GM18873 (cell line): ENCODE measurements at regions not wholly inside any gene's neighbourhood (a gene's known extent, or its start where the extent isn't known, plus 50 kb on each side); places are given as distances from the start of the nearest gene placed in this dataset.

ENCODE experiments used
- ATAC-seq: cut with Tn5 transposase; IDR thresholded peaks from one replicate; pipeline ENCODE4 v1.9.1; 2021; ENCODE audit warnings: mild to moderate bottlenecking, moderate library complexity, moderate number of reproducible peaks; ENCODE audit not compliant: unreplicated experiment, low FRiP score

GRCh38 chr3:107428051-107428858 lies 51.0 kb downstream of the CCDC54 start:
- no peak for ATAC-seq

DNA sequence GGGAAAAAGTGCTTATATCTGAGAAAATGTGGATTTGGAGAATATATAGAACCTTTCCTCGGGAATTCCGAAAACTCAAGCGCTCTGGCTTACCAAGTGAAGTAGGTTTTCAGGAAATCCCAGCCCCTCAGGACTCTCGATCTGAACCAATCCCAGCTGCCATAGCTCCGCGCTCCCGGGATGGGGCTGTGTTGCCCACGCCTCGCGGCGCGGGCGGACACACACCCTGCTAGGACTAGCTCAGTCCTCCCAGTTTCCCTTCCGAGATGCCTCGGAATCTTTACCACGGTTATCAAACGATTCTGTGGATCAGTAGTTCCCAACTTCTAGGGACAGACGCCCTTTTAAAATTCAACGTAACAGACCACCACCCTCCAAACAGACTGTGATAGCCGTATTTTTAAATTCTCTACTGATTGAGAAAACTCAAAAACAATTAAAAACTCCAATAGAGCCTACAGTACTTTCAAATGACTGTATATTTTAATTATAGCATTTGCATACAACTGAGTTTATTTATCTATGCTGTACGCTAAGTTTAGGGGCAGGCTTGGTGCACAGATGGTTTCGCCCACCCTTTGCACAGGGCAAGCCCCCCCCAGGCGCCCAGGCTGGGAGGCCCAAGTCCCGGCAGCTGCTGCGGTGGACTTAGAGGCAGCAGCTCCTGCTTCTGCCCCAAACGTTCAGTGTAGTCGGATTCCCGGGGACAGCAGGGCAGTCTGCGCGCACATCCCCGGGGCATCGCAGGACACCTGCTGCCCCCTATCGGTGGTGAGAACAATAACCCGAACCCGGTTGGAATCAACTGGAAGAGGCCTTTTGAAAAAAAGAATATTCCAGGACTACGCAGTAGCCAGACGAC lies 52.3 kb downstream of the CCDC54 start:
- ATAC-seq = peak; percentile 54

- peak; percentile 4 for ATAC-seq
Observed at GRCh38 chr3:107430214-107430995, 53.2 kb downstream of the CCDC54 start.

DNA sequence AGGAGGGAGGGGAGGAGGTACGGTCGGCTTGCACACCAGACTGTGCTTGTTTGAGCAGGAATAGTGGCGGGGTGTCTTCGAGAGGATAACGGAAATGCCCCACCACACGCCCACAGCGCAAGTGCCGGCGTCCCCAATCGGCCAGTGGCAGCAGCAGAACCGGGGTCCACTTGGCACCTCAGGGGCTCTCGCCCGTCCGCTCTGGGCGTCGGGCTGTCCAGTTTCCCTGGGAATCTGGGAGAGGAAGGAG lies 53.7 kb downstream of the CCDC54 start:
- ATAC-seq = peak; percentile 21

DNA sequence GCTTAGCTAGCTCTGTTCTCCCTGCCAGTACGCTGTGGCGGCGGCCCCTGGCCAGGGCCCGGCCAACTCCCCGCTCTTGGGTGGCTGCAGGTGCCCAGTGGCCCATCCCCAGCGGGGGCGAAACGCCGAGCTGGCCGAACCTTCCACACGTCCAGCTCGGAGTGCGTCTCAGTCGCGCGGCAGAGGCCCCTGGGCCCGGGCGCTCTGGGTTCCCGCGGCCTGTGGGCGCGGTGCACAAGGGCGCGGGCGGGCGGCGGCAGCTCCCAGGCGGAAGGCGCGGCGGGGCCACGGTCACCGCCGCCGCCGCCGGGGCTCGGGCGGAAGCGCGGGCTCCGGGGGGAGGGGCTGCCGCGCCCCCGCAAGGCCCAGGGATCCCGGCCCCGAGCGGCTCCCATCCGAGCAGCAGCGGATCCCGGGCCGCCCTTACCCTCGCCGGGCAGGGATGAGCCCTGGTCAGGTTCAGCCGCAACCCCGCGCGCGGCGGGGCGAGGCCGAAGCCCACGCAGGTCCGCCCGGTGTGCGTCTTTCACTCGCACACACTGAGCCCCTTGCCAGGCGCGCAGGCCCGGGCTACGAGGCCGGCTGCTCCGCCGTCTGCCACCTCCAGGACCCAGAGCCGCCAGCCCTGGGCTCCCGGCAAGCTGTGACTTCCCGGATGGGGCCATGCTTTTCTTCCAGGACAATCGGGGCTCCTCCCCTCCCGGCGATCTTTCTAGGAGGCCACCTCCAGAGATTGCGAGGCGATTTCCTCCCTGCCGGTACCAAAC lies 54.2 kb downstream of the CCDC54 start:
- ATAC-seq = peak; percentile 35

- no peak for ATAC-seq
Observed at GRCh38 chr3:107432013-107432515, 54.8 kb downstream of the CCDC54 start.

GRCh38 chr3:107432646-107433045 lies 55.4 kb downstream of the CCDC54 start:
- no peak for ATAC-seq

GRCh38 chr3:107436029-107436428 lies 58.8 kb downstream of the CCDC54 start:
- no peak for ATAC-seq

GRCh38 chr3:107438671-107439070 lies 61.4 kb downstream of the CCDC54 start:
- no peak for ATAC-seq

- ATAC-seq = no peak
Observed at GRCh38 chr3:107441617-107442016, 64.4 kb downstream of the CCDC54 start.

GRCh38 chr3:107443461-107443860 lies 66.2 kb downstream of the CCDC54 start:
- ATAC-seq = no peak

GRCh38 chr3:107446706-107447105 lies 69.5 kb downstream of the CCDC54 start:
- ATAC-seq = no peak

- no peak for ATAC-seq
Observed at GRCh38 chr3:107450254-107450893, 72.4 kb upstream of the BBX start.

DNA sequence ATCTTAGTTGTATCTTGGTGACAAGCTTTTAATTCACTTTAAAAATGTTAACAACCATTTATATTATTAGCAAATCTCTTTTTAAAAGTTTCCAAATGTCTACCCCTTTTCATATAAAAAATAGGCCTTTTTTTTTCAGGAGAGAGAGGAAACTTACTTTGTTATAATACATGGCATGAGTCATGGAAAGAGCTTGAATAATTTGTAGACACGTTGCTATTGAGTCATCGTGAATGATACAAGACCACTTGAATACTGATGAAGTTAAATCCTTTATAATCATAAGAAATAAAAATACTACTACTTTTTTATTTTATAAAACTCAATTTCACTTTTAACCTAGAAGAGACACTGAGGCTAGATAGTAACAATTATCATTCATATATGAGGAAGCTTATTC lies 70.3 kb upstream of the BBX start:
- ATAC-seq = no peak

DNA sequence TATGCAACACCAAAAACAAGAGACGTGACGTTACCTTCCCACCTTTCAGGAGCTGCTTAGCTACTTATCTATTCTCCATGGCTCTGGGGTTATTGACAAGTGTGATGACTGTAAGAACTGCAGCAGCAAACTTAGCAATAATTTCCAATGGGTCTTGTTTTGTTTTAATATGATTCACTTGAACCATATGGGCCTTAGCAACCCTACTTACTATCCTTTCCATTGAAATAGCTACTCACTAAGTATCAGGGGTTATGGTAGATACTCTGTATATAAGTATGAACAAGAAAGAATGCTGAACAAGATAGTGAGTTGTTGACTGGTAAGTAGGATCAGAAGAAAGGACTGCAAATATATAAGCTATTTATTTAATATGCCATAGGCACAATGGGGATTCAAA lies 69.3 kb upstream of the BBX start:
- no peak for ATAC-seq

DNA sequence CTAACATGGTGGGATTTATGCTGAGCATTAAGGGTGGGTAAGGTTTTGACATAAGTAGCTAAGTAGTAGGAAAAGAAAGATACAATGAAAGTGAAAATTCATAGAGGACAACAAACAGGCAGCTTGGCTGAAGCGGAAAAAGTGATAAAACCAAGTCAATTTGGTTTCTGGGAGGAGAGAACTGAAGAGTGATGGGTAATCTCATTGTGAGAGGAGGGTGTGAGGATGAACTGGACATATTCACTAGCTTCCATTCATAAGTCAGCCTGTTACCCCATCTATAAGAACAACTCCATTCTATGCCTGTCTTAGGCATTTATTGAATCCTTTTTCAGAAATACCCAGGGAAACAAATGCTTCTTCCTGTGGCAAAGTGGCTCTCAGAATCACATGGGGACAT lies 67.1 kb upstream of the BBX start:
- ATAC-seq = no peak

GRCh38 chr3:107456501-107456900 lies 66.3 kb upstream of the BBX start:
- ATAC-seq = no peak

GRCh38 chr3:107458871-107459270 lies 63.9 kb upstream of the BBX start:
- no peak for ATAC-seq

GRCh38 chr3:107461721-107462120 lies 61.0 kb upstream of the BBX start:
- no peak for ATAC-seq

DNA sequence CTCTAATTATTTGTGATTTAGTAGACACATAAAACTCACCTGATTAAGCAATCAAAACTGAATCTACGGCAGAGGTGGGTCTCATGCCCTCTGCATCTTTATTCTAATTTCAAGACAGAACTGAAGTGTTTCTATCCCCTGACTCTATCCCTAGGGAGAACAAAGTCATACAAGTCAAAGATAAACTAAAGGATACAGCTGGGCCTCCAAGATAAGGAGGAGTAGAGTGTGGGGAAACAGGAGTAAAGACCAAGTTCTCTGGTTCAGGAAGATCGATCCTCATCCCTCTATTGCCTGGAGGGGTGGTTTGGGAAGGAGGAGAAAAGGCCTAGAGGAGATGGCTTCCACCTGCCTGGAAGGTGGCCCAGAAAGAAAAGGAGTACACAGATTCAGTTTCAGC lies 58.7 kb upstream of the BBX start:
- ATAC-seq = no peak
